IPS-18c (cell line): ENCODE measurements at regions not wholly inside any gene's neighbourhood (a gene's known extent, or its start where the extent isn't known, plus 50 kb on each side); places are given as distances from the start of the nearest gene placed in this dataset.

Source experiments
- H3K4me3 ChIP-seq: 2 replicates; pipeline ENCODE4 v1.7.0; 2013; ENCODE audit warnings: low read depth, mild to moderate bottlenecking, low read length, moderate library complexity; ENCODE audit not compliant: insufficient read depth
- H3K9me3 ChIP-seq: one replicate; pipeline ENCODE4 v1.6.1; 2013; ENCODE audit warnings: mild to moderate bottlenecking, low read length, moderate library complexity; ENCODE audit not compliant: control insufficient read depth, insufficient read depth

GRCh38 chrX:134167591-134168203 is 69.3 kb upstream of the CCDC160 start:
- Histone ChIP-seq H3K4me3 (no peak overlapping the region), H3K9me3 (peaks cover 6% of the 10 kb centered on the region)

- peaks cover 5% of the 10 kb centered on the region for H3K9me3 ChIP-seq
- H3K4me3 ChIP-seq: peak overlapping the region; percentile 49
These were observed 65.1 kb upstream of the CCDC160 start for GRCh38 chrX:134171661-134172587.

DNA sequence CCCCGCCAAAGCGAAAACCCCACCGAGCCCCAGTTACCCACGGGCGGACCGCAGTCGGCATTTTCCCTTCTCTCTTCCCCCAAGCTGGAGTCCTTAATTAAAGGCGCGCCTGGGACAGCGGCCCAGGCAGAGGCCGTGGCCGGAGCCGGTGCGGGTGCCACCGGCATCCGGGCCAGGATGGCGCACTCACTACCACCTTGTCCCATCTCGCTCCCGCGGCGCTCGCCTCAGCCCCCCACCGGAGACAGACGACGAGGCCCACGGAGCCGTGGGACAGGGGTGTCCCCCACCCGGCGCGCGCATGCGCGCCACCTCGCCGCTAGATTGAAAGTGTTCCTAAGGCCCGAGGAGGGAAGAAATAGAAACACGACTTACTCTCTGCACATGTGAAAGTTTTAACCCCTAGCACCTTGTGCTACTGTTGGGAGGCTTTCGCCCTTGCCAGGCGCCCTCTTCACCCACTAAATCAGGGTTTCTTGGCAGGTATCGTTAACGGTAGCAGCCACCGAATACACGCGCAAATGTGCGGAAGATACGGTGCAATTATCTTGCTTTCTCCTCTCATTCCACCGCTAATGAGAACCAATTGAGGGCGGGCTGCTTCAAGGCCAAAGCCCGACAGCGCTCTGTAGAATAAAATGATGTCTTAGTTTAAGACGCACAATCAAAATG is 64.3 kb upstream of the CCDC160 start:
- peaks cover 3% of the 10 kb centered on the region for H3K9me3 ChIP-seq
- H3K4me3 ChIP-seq: peak overlapping the region; percentile 49

- Histone ChIP-seq H3K4me3 (peak overlapping the region; percentile 71), H3K9me3 (peaks cover 3% of the 10 kb centered on the region)
These were observed 63.3 kb upstream of the CCDC160 start for GRCh38 chrX:134173541-134174272.

- H3K4me3 ChIP-seq: peak overlapping the region; percentile 71; the same call in 1 of the 2 replicates
- H3K9me3 ChIP-seq: peaks cover 3% of the 10 kb centered on the region
These were observed 62.7 kb upstream of the CCDC160 start for GRCh38 chrX:134174273-134174660.

DNA sequence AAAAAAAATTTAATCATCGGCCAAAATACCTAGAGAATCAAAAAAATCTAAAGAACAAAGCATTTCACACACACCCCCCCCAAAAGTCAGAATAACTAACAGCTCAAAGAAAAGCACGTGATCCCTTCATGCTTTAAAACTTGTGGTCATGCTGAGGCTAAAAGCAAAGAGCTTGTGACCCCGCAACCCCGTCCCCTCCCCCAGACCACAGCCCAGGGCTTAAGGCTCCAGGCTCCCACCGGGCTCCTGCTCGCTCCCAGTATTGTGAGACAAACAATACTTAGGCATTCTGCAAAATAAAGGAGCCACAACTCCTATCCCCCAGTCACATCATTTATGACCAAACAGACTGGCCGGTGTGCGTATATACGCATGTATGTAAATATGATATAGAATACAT is 62.1 kb upstream of the CCDC160 start:
- peaks cover 3% of the 10 kb centered on the region for H3K9me3 ChIP-seq
- H3K4me3 ChIP-seq: no peak overlapping the region

DNA sequence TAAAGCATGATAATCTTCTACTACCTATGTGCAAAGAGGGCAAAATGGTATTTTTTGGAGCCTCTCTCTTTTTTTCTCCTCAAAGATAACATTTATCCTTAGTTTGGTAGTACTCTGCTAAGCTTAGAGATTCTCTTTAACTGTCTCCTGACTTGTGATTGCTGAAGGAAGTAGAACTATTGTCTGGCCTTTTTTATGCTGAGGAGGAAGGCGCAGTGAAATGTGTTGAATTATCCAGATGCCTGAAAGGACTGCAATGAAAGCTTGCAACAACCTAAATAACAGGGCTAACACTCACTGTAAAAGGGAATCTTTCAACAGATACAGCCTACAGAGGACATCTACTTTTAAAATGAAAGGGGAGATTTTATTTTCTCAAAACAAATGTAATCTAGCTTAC is 59.5 kb upstream of the CCDC160 start:
- no peak overlapping the region for H3K4me3 ChIP-seq
- H3K9me3 ChIP-seq: peaks cover 1% of the 10 kb centered on the region

DNA sequence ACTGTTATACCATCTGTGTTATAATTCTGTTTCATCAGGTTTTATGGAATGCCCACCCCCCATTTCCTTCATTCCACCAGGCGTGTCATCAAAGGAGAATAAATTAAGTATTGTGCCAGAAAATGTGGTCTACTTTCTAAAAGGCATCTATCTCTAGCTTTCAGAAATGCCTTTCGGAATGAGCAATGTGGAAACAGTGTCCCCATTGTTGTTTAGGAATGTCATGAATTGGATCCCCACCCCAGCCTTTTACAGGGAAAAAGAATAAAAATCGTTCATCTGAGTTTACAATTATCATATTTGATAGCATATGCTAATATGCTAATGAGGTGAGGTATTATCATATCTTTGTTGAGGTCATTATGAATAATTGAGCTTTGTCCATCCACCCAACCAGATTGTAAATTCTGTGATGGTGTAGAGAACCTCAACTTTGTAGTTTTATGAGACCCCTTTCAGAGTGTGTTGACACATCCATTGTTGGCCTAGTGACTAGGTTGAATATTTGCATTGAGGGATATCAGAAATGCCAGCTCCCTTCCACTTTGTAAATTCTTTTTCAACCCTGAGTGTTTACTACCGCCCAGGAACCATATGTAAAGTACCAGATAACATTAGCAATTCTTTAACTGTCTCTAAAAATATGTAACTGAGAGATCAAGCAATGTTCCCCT is 56.2 kb upstream of the CCDC160 start:
- no peaks in the 10 kb centered on the region for H3K9me3 ChIP-seq
- H3K4me3 ChIP-seq: no peak overlapping the region

DNA sequence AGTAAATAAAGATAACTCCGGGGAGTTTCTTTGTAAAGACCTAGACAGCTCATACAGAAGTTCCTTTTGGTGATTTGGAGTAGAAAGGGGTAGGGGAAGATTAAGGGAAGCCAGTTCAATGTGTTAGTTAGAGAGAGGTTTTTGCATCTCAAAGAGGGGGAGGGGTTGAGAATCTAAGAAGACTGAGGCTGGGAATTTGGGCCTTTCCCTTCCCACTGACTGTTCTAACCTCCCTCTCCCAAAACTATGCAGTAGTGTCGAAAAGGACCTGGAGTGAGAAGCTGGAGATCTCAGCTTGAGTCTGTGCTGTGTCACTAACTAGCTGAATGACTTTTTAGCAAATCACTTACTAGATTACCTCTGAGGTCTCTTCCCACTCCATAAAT is 55.7 kb upstream of the CCDC160 start:
- H3K9me3 ChIP-seq: no peaks in the 10 kb centered on the region
- no peak overlapping the region for H3K4me3 ChIP-seq

- Histone ChIP-seq H3K9me3 (no peaks in the 10 kb centered on the region), H3K4me3 (no peak overlapping the region)
These were observed 53.3 kb upstream of the CCDC160 start for GRCh38 chrX:134183665-134184064.

DNA sequence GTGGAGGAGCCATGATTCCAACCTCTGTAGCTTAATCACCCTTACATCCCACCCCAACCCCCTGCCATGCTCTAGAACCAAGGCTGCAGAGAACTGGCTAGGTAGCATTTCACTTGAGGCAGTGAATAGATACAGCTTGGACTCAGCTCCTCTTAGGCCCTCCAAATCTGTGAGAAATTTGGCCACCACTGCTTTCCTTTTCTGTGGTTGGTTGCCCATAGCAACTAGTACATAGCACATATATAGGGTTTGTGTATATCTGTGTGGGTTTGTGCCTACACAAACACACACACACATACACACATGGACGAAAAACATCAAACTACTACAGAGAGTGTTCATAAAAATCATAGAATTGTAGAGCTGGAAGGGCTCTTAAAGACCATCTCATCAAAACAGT is 52.0 kb upstream of the CCDC160 start:
- H3K9me3 ChIP-seq: no peaks in the 10 kb centered on the region
- no peak overlapping the region for H3K4me3 ChIP-seq

DNA sequence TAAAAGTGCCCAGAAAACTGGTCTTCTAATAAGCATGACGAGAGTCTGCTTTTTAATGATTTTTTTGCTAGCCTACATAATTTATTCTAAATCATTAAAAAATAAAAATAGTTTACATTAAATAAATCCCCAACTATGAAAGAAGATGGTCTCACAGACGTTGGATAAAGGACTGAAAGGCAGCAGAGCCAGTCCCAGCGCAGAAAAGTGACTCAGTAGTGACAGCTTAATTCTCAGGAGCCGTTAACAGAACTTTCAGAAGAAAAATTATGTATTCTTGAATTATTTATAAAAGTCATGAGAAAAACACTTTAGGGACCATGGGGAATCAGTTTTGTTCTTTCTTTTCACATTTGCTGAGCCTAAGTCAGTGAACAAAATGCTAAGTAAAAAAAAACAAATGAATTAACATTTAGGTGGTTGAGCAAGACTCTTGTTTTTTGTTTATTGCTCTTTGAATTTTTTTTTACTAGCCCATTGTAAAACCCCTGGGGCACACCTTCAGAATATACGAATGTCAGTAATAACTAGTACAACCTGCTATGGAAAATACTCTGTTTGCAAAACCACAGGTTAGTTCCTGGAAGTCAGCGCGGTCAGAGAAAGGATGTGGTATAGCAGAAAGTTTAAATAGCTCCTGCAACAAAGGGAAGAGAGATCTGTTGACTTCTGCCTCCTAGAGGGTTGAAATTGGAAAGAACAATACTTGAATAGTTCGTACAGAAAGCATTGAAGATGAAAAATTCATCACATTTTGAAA is 50.4 kb upstream of the CCDC160 start:
- H3K4me3 ChIP-seq: no peak overlapping the region
- no peaks in the 10 kb centered on the region for H3K9me3 ChIP-seq
